GM12872 (cell line): ENCODE measurements at regions not wholly inside any gene's neighbourhood (a gene's known extent, or its start where the extent isn't known, plus 50 kb on each side); places are given as distances from the start of the nearest gene placed in this dataset.

ENCODE experiments used
- TF ChIP-seq, protein P1 (sequence below): IDR thresholded peaks from 3 replicates; pipeline ENCODE4 v1.5.1; 2011; ENCODE audit warnings: low read depth, mild to moderate bottlenecking, low read length, moderate library complexity; ENCODE audit not compliant: insufficient read depth

DNA sequence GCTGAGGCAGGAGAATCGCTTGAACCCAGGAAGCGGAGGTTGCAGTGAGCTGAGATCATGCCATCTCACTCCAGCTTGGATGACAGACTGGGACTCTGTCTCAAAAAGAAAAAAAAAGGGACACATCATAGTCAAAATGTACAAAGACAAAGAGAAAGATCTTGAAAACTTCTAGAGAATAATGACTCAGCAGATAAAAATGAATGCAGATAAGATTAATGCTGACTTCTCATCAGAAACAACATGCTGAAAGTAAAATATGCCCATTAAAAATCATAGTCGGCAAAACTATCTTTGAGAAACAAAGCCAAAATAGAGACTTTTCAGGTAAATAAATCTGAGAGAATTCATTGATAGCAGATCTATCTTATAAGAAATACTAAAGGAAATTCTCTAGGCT is 271.1 kb upstream of the GPR149 start:
- TF ChIP-seq, protein P1, sequence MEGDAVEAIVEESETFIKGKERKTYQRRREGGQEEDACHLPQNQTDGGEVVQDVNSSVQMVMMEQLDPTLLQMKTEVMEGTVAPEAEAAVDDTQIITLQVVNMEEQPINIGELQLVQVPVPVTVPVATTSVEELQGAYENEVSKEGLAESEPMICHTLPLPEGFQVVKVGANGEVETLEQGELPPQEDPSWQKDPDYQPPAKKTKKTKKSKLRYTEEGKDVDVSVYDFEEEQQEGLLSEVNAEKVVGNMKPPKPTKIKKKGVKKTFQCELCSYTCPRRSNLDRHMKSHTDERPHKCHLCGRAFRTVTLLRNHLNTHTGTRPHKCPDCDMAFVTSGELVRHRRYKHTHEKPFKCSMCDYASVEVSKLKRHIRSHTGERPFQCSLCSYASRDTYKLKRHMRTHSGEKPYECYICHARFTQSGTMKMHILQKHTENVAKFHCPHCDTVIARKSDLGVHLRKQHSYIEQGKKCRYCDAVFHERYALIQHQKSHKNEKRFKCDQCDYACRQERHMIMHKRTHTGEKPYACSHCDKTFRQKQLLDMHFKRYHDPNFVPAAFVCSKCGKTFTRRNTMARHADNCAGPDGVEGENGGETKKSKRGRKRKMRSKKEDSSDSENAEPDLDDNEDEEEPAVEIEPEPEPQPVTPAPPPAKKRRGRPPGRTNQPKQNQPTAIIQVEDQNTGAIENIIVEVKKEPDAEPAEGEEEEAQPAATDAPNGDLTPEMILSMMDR: no peak

DNA sequence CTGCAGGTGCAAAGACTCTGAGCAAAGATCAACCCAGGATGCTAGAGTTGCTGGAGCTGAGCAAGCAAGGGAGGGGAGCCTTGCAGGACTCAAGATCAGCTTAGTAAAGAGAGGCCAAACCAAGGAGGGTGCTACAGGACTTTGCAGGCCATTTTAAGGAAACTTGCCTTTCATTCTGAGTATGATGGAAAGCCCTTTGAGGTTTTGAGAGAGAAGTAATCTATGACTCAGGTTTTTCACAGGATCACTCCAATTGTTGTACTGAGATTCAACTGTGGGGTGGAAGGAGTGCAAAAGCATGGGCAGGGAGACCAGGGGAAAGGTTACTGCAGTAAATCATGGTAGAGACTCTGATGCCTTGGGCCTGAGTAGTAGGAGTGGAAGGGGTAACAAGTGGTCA is 260.4 kb upstream of the GPR149 start:
- TF ChIP-seq, protein P1: no peak

DNA sequence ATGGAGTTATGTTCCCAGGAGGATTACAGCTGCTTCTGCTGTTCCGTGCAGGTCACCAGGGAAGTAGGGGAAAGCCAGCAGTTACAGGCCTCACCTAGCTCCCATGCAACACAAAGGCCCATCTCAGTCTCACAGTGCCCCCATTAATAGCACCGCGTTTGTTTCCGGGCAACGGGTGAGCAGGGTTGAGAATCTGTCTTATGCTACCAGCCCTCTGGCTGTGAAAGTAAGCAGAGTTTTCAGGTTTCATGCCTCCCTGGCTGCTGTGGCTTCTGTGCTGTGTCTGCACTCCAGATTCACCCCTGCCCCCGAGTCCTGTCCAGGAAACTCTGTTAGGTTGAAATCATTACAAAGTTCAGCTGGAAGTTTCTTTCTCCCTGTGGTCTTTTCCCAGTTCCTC is 254.4 kb upstream of the GPR149 start:
- TF ChIP-seq, protein P1: no peak

DNA sequence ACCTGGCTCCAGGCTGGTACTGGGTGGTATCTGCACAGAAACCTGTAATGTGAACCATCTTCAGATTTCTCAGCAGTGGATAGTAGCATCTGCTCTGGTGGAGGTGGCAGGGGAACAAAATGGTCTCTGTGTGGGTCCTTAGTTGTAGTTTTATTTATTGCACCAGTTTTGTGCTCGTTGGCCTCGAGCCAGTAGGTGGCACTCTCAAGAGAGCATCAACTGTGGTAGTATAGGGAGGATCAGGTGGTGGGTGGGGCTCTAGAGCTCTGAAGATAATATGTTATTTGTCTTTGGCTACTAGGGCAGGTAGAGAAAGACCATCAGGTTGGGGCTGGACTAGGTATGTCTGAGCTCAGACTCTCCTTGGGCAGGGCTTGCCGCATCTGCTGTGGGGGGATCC is 254.0 kb upstream of the GPR149 start:
- TF ChIP-seq, protein P1: peak; percentile 33; the same call in 1 of the 3 replicates

DNA sequence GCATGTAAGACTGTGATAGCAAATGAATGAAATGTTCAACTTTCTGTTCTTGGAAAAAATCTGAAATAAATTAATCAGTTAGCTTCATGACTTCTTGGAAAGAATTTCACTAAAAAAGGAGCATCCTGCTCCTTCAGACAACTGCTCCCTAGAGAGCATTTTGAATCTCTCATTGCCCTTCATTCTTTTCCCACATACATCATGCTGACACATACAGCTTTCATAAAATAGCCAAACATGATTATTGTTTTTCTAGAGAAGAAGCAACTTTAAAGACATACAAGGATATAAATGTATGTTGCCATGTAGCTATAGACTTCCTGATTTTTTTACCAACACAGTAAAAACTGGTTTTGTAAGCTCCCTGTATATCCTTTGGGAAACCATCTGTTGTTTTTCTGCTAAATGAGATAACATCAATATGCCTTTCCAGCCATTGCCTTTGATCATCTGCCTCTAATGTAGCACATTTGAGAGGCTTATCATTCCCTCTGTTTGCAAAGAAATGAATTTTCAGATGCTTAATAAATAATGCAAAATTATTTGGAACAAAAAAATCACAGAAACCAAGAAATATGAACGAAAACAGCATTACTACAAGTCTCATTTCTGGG is 248.2 kb upstream of the GPR149 start:
- TF ChIP-seq, protein P1: no peak

DNA sequence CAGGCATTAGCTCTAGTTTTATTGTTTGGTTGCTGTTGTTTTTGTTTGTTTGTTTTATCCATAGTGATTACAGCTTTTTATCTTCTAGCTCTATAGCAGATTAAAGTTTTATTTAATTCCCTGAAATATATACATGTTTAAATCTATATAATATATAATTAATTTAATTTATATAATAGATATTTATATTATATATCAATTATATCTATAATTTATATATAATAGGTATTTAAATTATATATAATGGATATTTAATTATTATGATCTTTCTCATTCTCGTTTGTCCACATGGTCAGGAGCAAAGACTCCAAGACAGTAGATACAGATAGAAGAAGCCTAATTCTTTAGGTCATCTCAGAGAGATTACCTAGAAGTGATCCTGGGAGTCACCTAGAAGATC is 238.8 kb upstream of the GPR149 start:
- TF ChIP-seq, protein P1: no peak

DNA sequence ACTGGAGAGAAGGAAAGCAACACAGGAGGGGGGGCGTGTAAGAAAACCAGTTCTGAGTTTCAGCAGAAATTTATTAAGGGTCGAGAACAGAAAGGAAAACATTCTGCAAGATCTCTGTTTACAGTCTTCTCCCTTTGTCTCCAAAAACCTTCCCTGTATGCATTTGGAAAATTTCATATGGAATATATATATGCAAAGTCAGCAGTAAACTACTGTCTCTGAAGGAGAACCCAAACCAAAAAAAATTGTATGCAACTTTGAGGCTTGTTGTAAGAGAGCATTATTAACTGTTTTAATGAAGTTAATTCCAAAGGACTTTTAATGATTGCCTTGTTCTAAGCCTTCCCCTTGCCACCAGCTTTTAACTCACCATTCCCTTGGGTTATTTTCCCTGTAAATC is 238.2 kb upstream of the GPR149 start:
- TF ChIP-seq, protein P1: no peak

DNA sequence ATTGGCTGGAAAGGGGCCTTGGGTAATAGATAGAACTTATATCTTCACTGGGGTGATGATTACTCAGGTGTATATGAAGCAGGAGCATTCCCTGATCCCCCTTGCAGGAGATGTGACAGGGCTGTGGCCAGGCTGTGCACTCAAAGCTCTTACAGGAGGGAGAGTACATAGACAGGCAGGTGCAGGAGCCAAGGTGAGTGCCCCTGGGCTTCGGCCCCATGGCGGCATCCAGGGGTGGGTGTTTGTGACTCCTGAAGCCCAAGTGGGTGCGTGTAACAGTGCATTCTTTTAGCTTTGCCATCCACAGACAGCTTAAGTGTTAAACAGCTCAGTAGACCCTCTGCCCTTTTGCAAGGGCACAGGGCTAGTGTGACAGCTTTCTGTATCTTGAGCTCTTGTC is 236.6 kb upstream of the GPR149 start:
- TF ChIP-seq, protein P1: no peak
